Endothelial cell of umbilical vein (primary cell): ENCODE measurements at regions not wholly inside any gene's neighbourhood (a gene's known extent, or its start where the extent isn't known, plus 50 kb on each side); places are given as distances from the start of the nearest gene placed in this dataset.

Source experiments
- BruUV-seq: library from RNA; stranded (reverse); fragments of 400-500 nt; replicated peaks from 2 replicates; lab custom pipeline; 2021; lab: Mats Ljungman, UMichigan
- CTCF ChIA-PET: fragments of 300-600, 350-600 bp; sonication (Branson Sonifier 250); formaldehyde crosslinking; loops from one replicate; lab custom pipeline; 2021; ENCODE audit warnings: antibody characterized with exemption, inconsistent platforms; lab: Charles Lee
- POLR2A ChIA-PET: fragments of 300-600, 350-600 bp; sonication (Branson Sonifier 250); formaldehyde crosslinking; loops from one replicate; lab custom pipeline; 2021; ENCODE audit warnings: antibody characterized with exemption, inconsistent platforms; lab: Charles Lee
- DNase-seq: peaks from one replicate; pipeline ENCODE4 v3.0.0-alpha.2; 2011; ENCODE audit warnings: low read depth, low spot score
- FAIRE-seq: peaks from 2 replicates; lab custom pipeline; 2011; peaks lifted over from hg19 to GRCh38; lab: Jason Lieb, UNC
- H2AFZ ChIP-seq: 2 replicates; pipeline ENCODE4 v1.6.0; 2012; ENCODE audit warnings: low read depth, low read length, control low read depth, inconsistent platforms
- H3K27ac ChIP-seq: 2 replicates; pipeline ENCODE4 v1.5.1; 2011; ENCODE audit warnings: low read depth, mild to moderate bottlenecking, control low read depth, low read length, moderate library complexity; ENCODE audit not compliant: insufficient read depth
- H3K27me3 ChIP-seq, 2 experiments: 2 replicates each; pipeline versions ENCODE4 v1.6.0 to v1.6.1; 2011; ENCODE audit warnings: low read length in 2 of 2, mixed read lengths in 1 of 2; ENCODE audit not compliant: control insufficient read depth in 2 of 2, insufficient read depth in 2 of 2
- H3K36me3 ChIP-seq, 2 experiments: 2 replicates in 1 of 2; 3 replicates in 1 of 2; pipeline ENCODE4 v1.5.1; 2011; ENCODE audit warnings: low read length in 2 of 2, mild to moderate bottlenecking in 1 of 2, moderate library complexity in 1 of 2; ENCODE audit not compliant: control insufficient read depth in 2 of 2, insufficient read depth in 2 of 2; ENCODE audit errors: extremely low read depth in 1 of 2
- H3K4me1 ChIP-seq: 3 replicates; pipeline ENCODE4 v1.5.1; 2011; ENCODE audit warnings: mild to moderate bottlenecking, low read length; ENCODE audit not compliant: control insufficient read depth, insufficient read depth; ENCODE audit errors: extremely low read depth
- H3K4me2 ChIP-seq: 2 replicates; pipeline ENCODE4 v1.6.1; 2011; ENCODE audit warnings: low read length, control low read depth, mixed read lengths; ENCODE audit not compliant: insufficient read depth
- H3K4me3 ChIP-seq, 3 experiments: fragments of 200-600 bp in 1 of 3; sonication (generic), shearing (Covaris generic) in 1 of 3; replicated peaks in 1 of 3; 2 replicates each; pipeline ENCODE4 v1.5.1; 2011 to 2016; ENCODE audit warnings: control low read depth in 3 of 3, low read length in 3 of 3, mild to moderate bottlenecking in 2 of 3, inconsistent platforms in 1 of 3, low read depth in 1 of 3, moderate library complexity in 1 of 3; ENCODE audit not compliant: insufficient read depth in 1 of 3
- H3K79me2 ChIP-seq: 2 replicates; pipeline ENCODE4 v1.6.0; 2012; ENCODE audit warnings: low read length, inconsistent platforms; ENCODE audit not compliant: control insufficient read depth, insufficient read depth
- H3K9ac ChIP-seq: replicated peaks from 2 replicates; pipeline ENCODE3; 2011; ENCODE audit warnings: low read length, control low read depth; ENCODE audit not compliant: insufficient read depth; ENCODE audit errors: extremely low read depth
- H3K9me1 ChIP-seq: replicated peaks from 3 replicates; pipeline ENCODE4 v1.6.0; 2011; ENCODE audit warnings: mild to moderate bottlenecking, low read length; ENCODE audit not compliant: control insufficient read depth, insufficient read depth; ENCODE audit errors: extremely low read depth
- H3K9me3 ChIP-seq: replicated peaks from 2 replicates; pipeline ENCODE4 v1.5.1; 2012; ENCODE audit warnings: low read length, inconsistent platforms; ENCODE audit not compliant: control insufficient read depth, insufficient read depth
- H4K20me1 ChIP-seq: replicated peaks from 2 replicates; pipeline ENCODE3; 2011; ENCODE audit warnings: mild to moderate bottlenecking, low read length; ENCODE audit not compliant: control insufficient read depth, insufficient read depth; ENCODE audit errors: extremely low read depth
- CTCF ChIP-seq, 2 donors: IDR thresholded peaks; 1 replicate in 1 of 2; 2 replicates in 1 of 2; pipeline ENCODE4 v1.5.1; 2011; ENCODE audit warnings: low read length in 2 of 2, mild to moderate bottlenecking in 2 of 2, moderate library complexity in 2 of 2, control low read depth in 1 of 2, inconsistent platforms in 1 of 2, low read depth in 1 of 2; ENCODE audit not compliant: insufficient read depth in 1 of 2; ENCODE audit errors: extremely low read depth in 1 of 2
- FOS ChIP-seq: IDR thresholded peaks from 2 replicates; pipeline ENCODE4 v1.6.1; 2011; ENCODE audit warnings: mild to moderate bottlenecking, low read length, moderate library complexity, borderline replicate concordance; ENCODE audit not compliant: insufficient read depth
- GATA2 ChIP-seq: IDR thresholded peaks from 2 replicates; pipeline ENCODE4 v1.7.0; 2011; ENCODE audit warnings: low read depth, mild to moderate bottlenecking, moderate library complexity, mixed read lengths, low read length; ENCODE audit not compliant: insufficient read length, insufficient read depth
- JUN ChIP-seq: IDR thresholded peaks from 2 replicates; pipeline ENCODE4 v1.6.1; 2011; ENCODE audit warnings: borderline replicate concordance, low read depth; ENCODE audit not compliant: insufficient read length, insufficient read depth
- MYC ChIP-seq: IDR thresholded peaks from one replicate; pipeline ENCODE4 v1.6.1; 2011; ENCODE audit warnings: mild to moderate bottlenecking, low read depth, low read length
- POLR2A ChIP-seq: IDR thresholded peaks from 2 replicates; pipeline ENCODE4 v1.6.1; 2012; ENCODE audit warnings: low read depth, mild to moderate bottlenecking, control low read depth, low read length
- POLR2AphosphoS5 ChIP-seq: IDR thresholded peaks from 2 replicates; pipeline ENCODE4 v1.6.1; 2012; ENCODE audit warnings: low read depth, mild to moderate bottlenecking, control low read depth, low read length, moderate library complexity; ENCODE audit not compliant: insufficient read depth
- dilution Hi-C: fragments of 300-500 bp; cut with MboI; formaldehyde crosslinking; loops from one replicate; pipeline ENCODE4 v1.15.0; 2019; ENCODE audit warnings: low sequenced_read_pairs; ENCODE audit not compliant: extremely low pct_ligation_motif_present
- intact Hi-C: fragments of 100-400 bp; cut with micrococcal nuclease; formaldehyde crosslinking; loops from one replicate; pipeline ENCODE4 v1.10.0; 2022

DNA sequence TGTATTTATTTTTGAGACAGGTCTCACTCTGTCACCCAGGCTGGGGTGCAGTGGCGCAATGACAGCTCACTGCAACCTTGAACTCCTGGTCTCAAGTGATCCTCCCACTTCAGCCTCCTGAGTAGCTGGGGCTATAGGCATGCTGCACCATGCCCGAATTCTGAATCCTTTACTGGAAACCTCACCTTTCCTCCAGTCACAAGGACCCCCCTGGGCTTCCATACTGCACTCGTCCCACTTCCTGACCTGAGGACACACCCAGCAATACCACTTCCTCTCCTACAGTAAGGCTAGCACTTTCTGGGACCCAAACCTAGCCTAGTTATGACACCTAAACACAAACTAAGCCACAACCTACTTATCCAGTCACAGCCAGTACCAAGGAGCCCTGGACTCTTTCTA, 68.2 kb downstream of the FAM217A start:
- Histone ChIP-seq H3K4me3 (no peak overlapping the region), H2AFZ (no peak overlapping the region), H3K4me2 (no peak overlapping the region), H3K27me3 (no peaks in the 10 kb centered on the region), H3K9me3 (no peaks in the 10 kb centered on the region), H3K36me3 (no peaks in the 10 kb centered on the region), H3K9me1 (no peaks in the 10 kb centered on the region), H4K20me1 (no peaks in the 10 kb centered on the region), H3K27ac (no peak overlapping the region), H3K79me2 (peaks cover 36% of the 10 kb centered on the region), H3K4me1 (no peaks in the 10 kb centered on the region), H3K9ac (no peak overlapping the region)
- TF ChIP-seq CTCF (IDR thresholded peaks at IDR 0.05; ENCODE audit: extremely low read depth in 1 of 2, insufficient read depth in 1 of 2, low read depth in 1 of 2, low read length in 2 of 2) = no peak
- no peak for TF ChIP-seq GATA2
- DNase-seq = no peak
- dilution Hi-C loops = no loop called here
- CTCF ChIA-PET = interaction anchor here (1.3 to 2.4 kb wide), 3 partner anchors 13 to 1009 kb away, joined by 3 to 17 read pairs (median 7); no protein-coding TSS in a partner anchor
- intact Hi-C loops = no loop called here
- POLR2A ChIA-PET = no interaction called here
- BruUV-seq = no TSS peak
- no peak for FAIRE-seq

DNA sequence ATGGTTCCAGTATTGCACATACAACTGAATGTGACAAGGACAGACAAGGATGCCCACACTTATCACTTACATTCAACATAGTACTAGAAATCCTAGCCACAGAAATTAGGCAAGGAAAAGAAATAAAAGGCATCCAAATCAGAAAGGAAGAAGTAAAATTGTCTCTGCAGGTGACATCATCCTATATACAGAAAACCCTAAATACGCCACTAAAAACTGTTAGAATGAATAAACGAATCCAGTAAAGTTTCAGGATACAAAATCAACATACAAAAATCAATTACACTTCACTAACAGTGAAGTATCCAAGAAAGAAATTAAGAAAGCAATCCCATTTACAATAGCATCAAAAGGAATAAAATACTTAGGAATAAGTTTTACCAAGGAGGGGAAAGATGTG, 66.1 kb downstream of the FAM217A start:
- Histone ChIP-seq H3K36me3 (no peaks in the 10 kb centered on the region), H3K4me1 (peaks cover 8% of the 10 kb centered on the region), H3K9me1 (no peaks in the 10 kb centered on the region), H3K27ac (no peak overlapping the region), H2AFZ (no peak overlapping the region), H3K9me3 (no peaks in the 10 kb centered on the region), H3K4me2 (no peak overlapping the region), H3K79me2 (peaks cover 47% of the 10 kb centered on the region), H4K20me1 (no peaks in the 10 kb centered on the region), H3K4me3 (no peak overlapping the region), H3K9ac (no peak overlapping the region), H3K27me3 (no peaks in the 10 kb centered on the region)
- BruUV-seq = no TSS peak
- intact Hi-C loops = no loop called here
- ChIA-PET POLR2A (no interaction called here), CTCF (interaction anchor here (0.7 kb wide), 1 partner anchor 9 kb away, joined by 4 read pairs; a partner anchor contains a TSS)
- dilution Hi-C loops = no loop called here
- FAIRE-seq (no peak), DNase-seq (no peak)
- TF ChIP-seq CTCF (IDR thresholded peaks at IDR 0.05; ENCODE audit: extremely low read depth in 1 of 2, insufficient read depth in 1 of 2, low read depth in 1 of 2, low read length in 2 of 2) (no peak), MYC (no peak), POLR2A (no peak), FOS (no peak), JUN (no peak), POLR2AphosphoS5 (no peak)
